Epithelial cell of esophagus (primary cell): ENCODE measurements at regions not wholly inside any gene's neighbourhood (a gene's known extent, or its start where the extent isn't known, plus 50 kb on each side); places are given as distances from the start of the nearest gene placed in this dataset.

Experiments
- DNase-seq: peaks from one replicate; pipeline ENCODE4 v3.0.0; 2010; ENCODE audit warnings: low read depth
- H3K4me3 ChIP-seq: 2 replicates; pipeline ENCODE4 v1.5.1; 2011; ENCODE audit warnings: mild to moderate bottlenecking, low read length, control low read depth
- CTCF ChIP-seq: IDR thresholded peaks from 2 replicates; pipeline ENCODE4 v1.5.1; 2011; ENCODE audit warnings: low read depth, mild to moderate bottlenecking, low read length, control low read depth, inconsistent platforms; ENCODE audit not compliant: insufficient read depth; ENCODE audit errors: missing control alignments

GRCh38 chr5:82340799-82341198 is 62.6 kb upstream of the RPS23 start:
- no peak for DNase-seq
- TF ChIP-seq CTCF = no peak
- H3K4me3 ChIP-seq = no peak overlapping the region

- DNase-seq = no peak
- no peak overlapping the region for H3K4me3 ChIP-seq
- no peak for TF ChIP-seq CTCF
Measured at GRCh38 chr5:82339792-82340191, 61.6 kb upstream of the RPS23 start.

DNA sequence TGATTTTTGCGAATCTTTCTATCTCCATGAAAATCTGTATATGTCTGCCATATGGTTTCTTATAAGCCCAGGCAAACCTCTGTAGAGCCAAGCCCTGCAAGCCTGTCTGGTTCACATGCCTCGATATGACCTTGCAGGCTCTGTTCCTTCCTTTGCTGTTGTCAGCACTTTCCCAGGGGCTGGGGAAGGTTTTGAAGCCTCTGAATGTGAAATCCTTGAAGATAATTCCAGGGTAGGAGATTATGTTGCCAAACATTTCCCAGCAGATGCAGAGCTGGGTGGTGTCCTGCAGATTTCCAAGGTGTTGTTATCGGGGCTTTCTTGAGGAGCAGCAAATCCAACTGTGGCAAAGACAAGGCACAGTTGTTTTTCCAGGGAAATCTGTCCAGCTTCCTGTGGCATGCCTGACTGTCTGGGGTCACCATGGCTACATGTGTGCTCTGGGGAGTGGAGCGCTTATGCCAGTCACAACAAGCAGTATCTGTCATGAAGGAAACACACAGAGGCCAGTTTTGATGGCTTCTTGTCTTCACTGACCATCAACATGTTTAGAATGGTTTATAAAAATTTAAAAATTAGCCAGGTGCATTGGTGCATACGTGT is 60.7 kb upstream of the RPS23 start:
- H3K4me3 ChIP-seq = no peak overlapping the region
- TF ChIP-seq CTCF = no peak
- no peak for DNase-seq

- no peak overlapping the region for H3K4me3 ChIP-seq
- no peak for DNase-seq
- no peak for TF ChIP-seq CTCF
Measured at GRCh38 chr5:82336959-82337351, 58.8 kb upstream of the RPS23 start.

GRCh38 chr5:82336226-82336958 is 58.2 kb upstream of the RPS23 start:
- no peak for DNase-seq
- no peak for TF ChIP-seq CTCF
- H3K4me3 ChIP-seq = no peak overlapping the region

DNA sequence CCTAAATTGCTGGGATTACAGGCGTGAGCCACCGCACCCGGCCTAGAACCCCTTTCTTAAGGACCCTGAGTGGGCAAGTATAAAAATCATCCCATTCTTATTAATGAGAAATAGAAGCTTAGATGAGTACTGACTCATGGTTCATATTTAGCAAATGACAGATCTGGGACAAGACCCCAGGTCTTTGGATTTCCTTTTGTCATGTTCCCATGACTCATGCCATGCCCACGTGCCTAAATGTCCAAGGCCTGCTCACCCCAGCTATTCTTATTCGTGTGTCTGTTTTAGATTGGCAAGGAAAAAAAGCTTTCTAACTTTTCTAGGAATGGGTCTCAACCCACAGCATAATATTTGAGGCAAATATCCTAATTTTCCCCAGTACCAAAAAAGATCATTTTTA is 57.7 kb upstream of the RPS23 start:
- no peak for DNase-seq
- no peak overlapping the region for H3K4me3 ChIP-seq
- TF ChIP-seq CTCF = no peak

- H3K4me3 ChIP-seq = no peak overlapping the region
- DNase-seq = no peak
- no peak for TF ChIP-seq CTCF
Measured at GRCh38 chr5:82334856-82335255, 56.7 kb upstream of the RPS23 start.
